ENCODE measurements at regions not wholly inside any gene's neighbourhood (a gene's known extent, or its start where the extent isn't known, plus 50 kb on each side); places are given as distances from the start of the nearest gene placed in this dataset.

DNA sequence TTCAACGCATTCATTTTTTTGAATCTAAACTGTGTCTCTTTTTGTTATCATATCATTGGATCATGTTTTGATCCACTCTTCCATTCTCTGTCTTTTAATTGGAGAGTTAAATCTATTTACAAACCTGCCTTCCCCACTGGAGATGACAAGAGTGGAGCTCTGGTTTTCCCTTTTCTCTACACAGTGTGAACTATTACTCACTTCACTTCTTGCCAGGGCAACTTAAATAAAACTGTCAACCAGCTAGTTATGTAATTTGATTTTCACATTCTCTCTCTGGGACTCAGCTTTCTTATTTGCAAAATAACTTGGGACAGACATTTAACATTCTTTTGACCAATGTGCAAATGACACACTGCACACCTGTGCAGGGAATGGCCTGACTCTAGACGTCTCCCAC, 230.8 kb upstream of the CST7 start:
- in situ Hi-C loops (cut with MboI; ENCODE audit: low sequenced_read_pairs, unreplicated experiment), result no loop called here
- TF ChIP-seq, protein P1, sequence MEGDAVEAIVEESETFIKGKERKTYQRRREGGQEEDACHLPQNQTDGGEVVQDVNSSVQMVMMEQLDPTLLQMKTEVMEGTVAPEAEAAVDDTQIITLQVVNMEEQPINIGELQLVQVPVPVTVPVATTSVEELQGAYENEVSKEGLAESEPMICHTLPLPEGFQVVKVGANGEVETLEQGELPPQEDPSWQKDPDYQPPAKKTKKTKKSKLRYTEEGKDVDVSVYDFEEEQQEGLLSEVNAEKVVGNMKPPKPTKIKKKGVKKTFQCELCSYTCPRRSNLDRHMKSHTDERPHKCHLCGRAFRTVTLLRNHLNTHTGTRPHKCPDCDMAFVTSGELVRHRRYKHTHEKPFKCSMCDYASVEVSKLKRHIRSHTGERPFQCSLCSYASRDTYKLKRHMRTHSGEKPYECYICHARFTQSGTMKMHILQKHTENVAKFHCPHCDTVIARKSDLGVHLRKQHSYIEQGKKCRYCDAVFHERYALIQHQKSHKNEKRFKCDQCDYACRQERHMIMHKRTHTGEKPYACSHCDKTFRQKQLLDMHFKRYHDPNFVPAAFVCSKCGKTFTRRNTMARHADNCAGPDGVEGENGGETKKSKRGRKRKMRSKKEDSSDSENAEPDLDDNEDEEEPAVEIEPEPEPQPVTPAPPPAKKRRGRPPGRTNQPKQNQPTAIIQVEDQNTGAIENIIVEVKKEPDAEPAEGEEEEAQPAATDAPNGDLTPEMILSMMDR (IDR thresholded peaks at IDR 0.05; ENCODE audit: borderline replicate concordance, control extremely low read depth, extremely low read depth, insufficient read depth, missing control alignments), result no peak
- DNase-seq (ENCODE audit: low spot score), result no peak

DNA sequence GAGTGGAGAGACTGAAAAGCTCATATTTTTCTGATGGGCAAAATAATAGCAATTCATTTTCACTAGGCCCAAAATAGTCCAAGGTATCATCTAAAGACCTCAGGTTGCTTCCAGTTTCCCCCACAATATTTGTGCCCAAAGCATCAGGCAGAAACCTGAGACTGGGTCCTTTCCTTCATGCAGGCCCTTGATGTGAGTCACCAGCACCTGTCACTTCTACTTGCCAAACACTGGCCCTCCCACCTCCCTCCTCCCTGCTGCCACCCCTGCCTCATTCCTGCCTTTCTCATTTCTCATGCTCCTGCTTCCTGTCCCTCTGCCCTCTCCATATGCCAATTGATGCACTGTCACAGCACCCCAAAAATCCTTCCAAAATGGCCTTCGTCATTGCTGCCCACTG, 230.4 kb upstream of the CST7 start:
- in situ Hi-C loops (cut with MboI; ENCODE audit: low sequenced_read_pairs, unreplicated experiment), result no loop called here
- DNase-seq (ENCODE audit: low spot score), result no peak
- TF ChIP-seq, protein P1 (IDR thresholded peaks at IDR 0.05; ENCODE audit: borderline replicate concordance, control extremely low read depth, extremely low read depth, insufficient read depth, missing control alignments), result no peak

DNA sequence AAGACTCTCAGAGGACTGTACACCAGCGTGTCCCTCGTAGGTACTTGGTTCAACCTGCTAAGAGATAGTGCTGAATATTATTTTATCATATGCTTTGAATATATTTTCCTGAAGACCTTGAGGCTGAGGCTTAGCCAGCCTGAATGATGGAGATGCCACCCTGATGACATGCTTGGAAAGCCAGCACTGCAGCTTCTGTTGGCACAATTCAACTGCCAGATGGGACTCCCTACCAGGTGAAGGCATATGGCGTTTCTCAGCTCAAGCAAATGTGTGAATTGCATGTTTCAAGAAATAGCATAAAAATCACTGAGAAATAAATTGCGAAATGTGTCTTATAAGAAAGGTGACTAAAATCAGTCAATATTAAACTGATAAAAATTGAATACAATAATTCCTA, 228.1 kb upstream of the CST7 start:
- DNase-seq (ENCODE audit: low spot score), result no peak
- TF ChIP-seq, protein P1 (IDR thresholded peaks at IDR 0.05; ENCODE audit: borderline replicate concordance, control extremely low read depth, extremely low read depth, insufficient read depth, missing control alignments), result no peak
- in situ Hi-C loops (cut with MboI; ENCODE audit: low sequenced_read_pairs, unreplicated experiment), result no loop called here

DNA sequence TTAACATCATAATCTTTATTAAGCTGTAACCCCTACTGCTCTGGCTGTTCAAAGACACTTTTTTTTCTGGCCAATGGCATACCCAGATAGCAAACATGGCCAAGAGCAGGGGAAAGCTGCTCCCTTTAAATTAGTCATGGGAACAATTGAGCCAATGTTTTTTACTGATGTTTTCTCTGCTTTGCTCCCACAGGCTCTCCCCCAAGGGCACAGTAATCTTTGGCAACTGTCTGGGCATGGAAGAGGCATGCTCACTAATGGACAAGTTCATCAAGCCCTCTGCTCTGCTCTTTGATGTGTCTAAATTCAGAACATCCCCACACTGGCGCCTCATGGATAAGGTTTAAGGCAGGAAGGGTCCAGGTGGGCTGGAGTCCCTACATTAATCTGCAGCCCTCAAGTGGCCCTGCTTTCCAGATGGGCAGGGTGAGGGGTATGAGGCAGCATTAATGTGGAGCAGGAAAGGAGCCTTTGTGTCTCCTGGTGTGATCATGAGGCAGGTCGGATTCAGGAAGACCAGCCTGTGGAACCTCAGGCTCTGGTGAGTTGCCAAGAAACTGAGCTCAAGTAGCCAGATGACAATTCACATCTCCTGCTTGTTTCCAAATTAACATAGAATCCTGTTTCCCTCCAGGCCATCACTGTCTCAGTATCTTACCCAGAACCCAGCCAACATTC, 227.0 kb upstream of the CST7 start:
- DNase-seq (ENCODE audit: low spot score), result no peak
- in situ Hi-C loops (cut with MboI; ENCODE audit: low sequenced_read_pairs, unreplicated experiment), result no loop called here
- TF ChIP-seq, protein P1 (IDR thresholded peaks at IDR 0.05; ENCODE audit: borderline replicate concordance, control extremely low read depth, extremely low read depth, insufficient read depth, missing control alignments), result no peak

DNA sequence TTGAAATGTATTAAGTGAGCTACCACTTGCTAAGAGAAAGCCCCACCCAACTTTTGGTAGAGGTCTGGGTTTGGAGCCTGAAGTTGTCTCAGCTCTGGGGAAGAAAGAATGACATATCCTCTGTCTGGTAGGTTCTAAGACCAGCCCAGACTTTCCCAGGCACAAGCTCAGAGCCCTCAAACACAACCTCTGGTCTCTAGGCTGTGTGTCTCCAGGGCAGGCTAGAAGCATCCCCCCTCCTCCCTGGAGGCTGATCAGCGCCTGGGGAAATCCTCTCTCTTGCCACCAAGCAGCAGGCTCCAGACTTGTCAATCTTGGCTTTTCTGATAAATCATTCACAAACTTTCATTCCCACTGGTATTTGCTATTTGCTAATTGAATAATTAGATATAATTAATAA, 226.5 kb upstream of the CST7 start:
- TF ChIP-seq, protein P1 (IDR thresholded peaks at IDR 0.05; ENCODE audit: borderline replicate concordance, control extremely low read depth, extremely low read depth, insufficient read depth, missing control alignments), result no peak
- in situ Hi-C loops (cut with MboI; ENCODE audit: low sequenced_read_pairs, unreplicated experiment), result no loop called here
- no peak for DNase-seq (ENCODE audit: low spot score)

DNA sequence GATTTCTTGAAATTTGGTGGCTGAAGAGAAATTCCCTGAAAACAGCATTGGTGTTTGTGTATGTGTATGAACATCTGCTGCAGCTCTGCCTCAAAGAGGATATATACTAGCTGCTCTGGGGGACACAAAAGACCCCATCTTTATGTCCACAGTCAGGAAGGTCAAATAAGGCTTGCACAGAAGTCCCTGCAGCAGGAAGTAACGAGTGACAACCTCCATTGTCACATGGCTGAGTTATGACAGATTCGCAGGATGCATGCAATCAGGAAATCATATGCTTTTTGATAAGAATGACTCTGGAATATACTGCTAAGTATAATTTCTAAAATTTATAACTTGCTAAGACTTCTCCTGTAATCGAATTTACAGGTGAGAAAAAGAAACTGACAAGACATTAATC, 225.9 kb upstream of the CST7 start:
- in situ Hi-C loops (cut with MboI; ENCODE audit: low sequenced_read_pairs, unreplicated experiment), result no loop called here
- TF ChIP-seq, protein P1 (IDR thresholded peaks at IDR 0.05; ENCODE audit: borderline replicate concordance, control extremely low read depth, extremely low read depth, insufficient read depth, missing control alignments), result no peak
- DNase-seq (ENCODE audit: low spot score), result no peak

All from GM13976 (cell line).